HG03135 (cell line): ENCODE measurements at regions not wholly inside any gene's neighbourhood (a gene's known extent, or its start where the extent isn't known, plus 50 kb on each side); places are given as distances from the start of the nearest gene placed in this dataset.
"Not testable (repeated sequence)": the region's sequence is repeated elsewhere in the genome, so short reads cannot be mapped to it uniquely, and the experiment has no call there.

Source experiments
- ATAC-seq: cut with Tn5 transposase; IDR thresholded peaks from one replicate; pipeline ENCODE4 v1.9.1; 2021; ENCODE audit warnings: mild to moderate bottlenecking, moderate library complexity; ENCODE audit not compliant: unreplicated experiment

- ATAC-seq = no peak
Measured at GRCh38 chr2:196516564-196516963, 123.0 kb upstream of the CCDC150 start.

GRCh38 chr2:196520605-196521004, 118.9 kb upstream of the CCDC150 start:
- ATAC-seq = no peak

GRCh38 chr2:196526981-196527725, 112.4 kb upstream of the CCDC150 start:
- ATAC-seq = not testable (repeated sequence)

GRCh38 chr2:196528486-196529223, 110.9 kb upstream of the CCDC150 start:
- no peak for ATAC-seq

- no peak for ATAC-seq
Measured at GRCh38 chr2:196530910-196531309, 108.6 kb upstream of the CCDC150 start.

GRCh38 chr2:196533772-196534397, 105.6 kb upstream of the CCDC150 start:
- ATAC-seq = no peak

- no peak for ATAC-seq
Measured at GRCh38 chr2:196534495-196534894, 105.0 kb upstream of the CCDC150 start.

GRCh38 chr2:196535061-196535460, 104.5 kb upstream of the CCDC150 start:
- ATAC-seq = no peak

GRCh38 chr2:196535742-196536141, 103.8 kb upstream of the CCDC150 start:
- ATAC-seq = no peak

- ATAC-seq = no peak
Measured at GRCh38 chr2:196537311-196537710, 102.2 kb upstream of the CCDC150 start.

GRCh38 chr2:196538189-196538588, 101.3 kb upstream of the CCDC150 start:
- no peak for ATAC-seq

GRCh38 chr2:196538646-196539045, 100.9 kb upstream of the CCDC150 start:
- ATAC-seq = no peak

- ATAC-seq = no peak
Measured at GRCh38 chr2:196544906-196545433, 94.5 kb upstream of the CCDC150 start.

- no peak for ATAC-seq
Measured at GRCh38 chr2:196546151-196546919, 93.2 kb upstream of the CCDC150 start.

GRCh38 chr2:196549052-196549451, 90.5 kb upstream of the CCDC150 start:
- ATAC-seq = no peak

- ATAC-seq = no peak
Measured at GRCh38 chr2:196551014-196551413, 88.5 kb upstream of the CCDC150 start.

GRCh38 chr2:196555161-196555560, 84.4 kb upstream of the CCDC150 start:
- no peak for ATAC-seq

GRCh38 chr2:196555726-196556125, 83.8 kb upstream of the CCDC150 start:
- no peak for ATAC-seq

- no peak for ATAC-seq
Measured at GRCh38 chr2:196558497-196558896, 81.0 kb upstream of the CCDC150 start.

- ATAC-seq = no peak
Measured at GRCh38 chr2:196563876-196564275, 75.6 kb upstream of the CCDC150 start.
